ENCODE measurements at regions not wholly inside any gene's neighbourhood (a gene's known extent, or its start where the extent isn't known, plus 50 kb on each side); places are given as distances from the start of the nearest gene placed in this dataset.

GRCh38 chr22:26797910-26798309, 140.5 kb downstream of the MIAT start:
- no peak for DNase-seq
- in situ Hi-C loops (cut with MboI; ENCODE audit: low pct_unique_long_range_greater_than_20kb, low sequenced_read_pairs), result no loop called here

- no peak for DNase-seq
- in situ Hi-C loops (cut with MboI; ENCODE audit: low pct_unique_long_range_greater_than_20kb, low sequenced_read_pairs), result no loop called here
Observed at GRCh38 chr22:26798462-26799065, 141.2 kb downstream of the MIAT start.

- no peak for DNase-seq
- in situ Hi-C loops (cut with MboI; ENCODE audit: low pct_unique_long_range_greater_than_20kb, low sequenced_read_pairs), result no loop called here
Observed at GRCh38 chr22:26800858-26801257, 143.5 kb downstream of the MIAT start.

GRCh38 chr22:26801449-26801848, 144.1 kb downstream of the MIAT start:
- in situ Hi-C loops (cut with MboI; ENCODE audit: low pct_unique_long_range_greater_than_20kb, low sequenced_read_pairs), result no loop called here
- DNase-seq, result no peak

- in situ Hi-C loops (cut with MboI; ENCODE audit: low pct_unique_long_range_greater_than_20kb, low sequenced_read_pairs), result no loop called here
- no peak for DNase-seq
Observed at GRCh38 chr22:26804315-26804714, 146.9 kb downstream of the MIAT start.

- no peak for DNase-seq
- in situ Hi-C loops (cut with MboI; ENCODE audit: low pct_unique_long_range_greater_than_20kb, low sequenced_read_pairs), result no loop called here
Observed at GRCh38 chr22:26804911-26805539, 147.6 kb downstream of the MIAT start.

GRCh38 chr22:26806445-26807175, 149.2 kb downstream of the MIAT start:
- in situ Hi-C loops (cut with MboI; ENCODE audit: low pct_unique_long_range_greater_than_20kb, low sequenced_read_pairs), result no loop called here
- no peak for DNase-seq

GRCh38 chr22:26811647-26811992, 154.2 kb downstream of the MIAT start:
- in situ Hi-C loops (cut with MboI; ENCODE audit: low pct_unique_long_range_greater_than_20kb, low sequenced_read_pairs), result no loop called here
- DNase-seq, result no peak

GRCh38 chr22:26812731-26813130, 155.3 kb downstream of the MIAT start:
- DNase-seq, result no peak
- in situ Hi-C loops (cut with MboI; ENCODE audit: low pct_unique_long_range_greater_than_20kb, low sequenced_read_pairs), result no loop called here

GRCh38 chr22:26816726-26817125, 159.3 kb downstream of the MIAT start:
- in situ Hi-C loops (cut with MboI; ENCODE audit: low pct_unique_long_range_greater_than_20kb, low sequenced_read_pairs), result no loop called here

GRCh38 chr22:26817926-26818325, 160.5 kb downstream of the MIAT start:
- in situ Hi-C loops (cut with MboI; ENCODE audit: low pct_unique_long_range_greater_than_20kb, low sequenced_read_pairs), result no loop called here
- no peak for DNase-seq

More at GRCh38 chr22:26816726-26817125, 159.3 kb downstream of the MIAT start:
- DNase-seq, result no peak

GRCh38 chr22:26821854-26822253, 164.5 kb downstream of the MIAT start:
- in situ Hi-C loops (cut with MboI; ENCODE audit: low pct_unique_long_range_greater_than_20kb, low sequenced_read_pairs), result no loop called here
- DNase-seq, result no peak

- no peak for DNase-seq
- in situ Hi-C loops (cut with MboI; ENCODE audit: low pct_unique_long_range_greater_than_20kb, low sequenced_read_pairs), result no loop called here
Observed at GRCh38 chr22:26822313-26822712, 164.9 kb downstream of the MIAT start.

GRCh38 chr22:26823966-26824365, 166.6 kb downstream of the MIAT start:
- DNase-seq, result no peak
- in situ Hi-C loops (cut with MboI; ENCODE audit: low pct_unique_long_range_greater_than_20kb, low sequenced_read_pairs), result no loop called here

- in situ Hi-C loops (cut with MboI; ENCODE audit: low pct_unique_long_range_greater_than_20kb, low sequenced_read_pairs), result no loop called here
- no peak for DNase-seq
Observed at GRCh38 chr22:26825960-26826935, 168.9 kb downstream of the MIAT start.

GRCh38 chr22:26827611-26828010, 170.2 kb downstream of the MIAT start:
- in situ Hi-C loops (cut with MboI; ENCODE audit: low pct_unique_long_range_greater_than_20kb, low sequenced_read_pairs), result no loop called here
- no peak for DNase-seq

- DNase-seq, result no peak
- in situ Hi-C loops (cut with MboI; ENCODE audit: low pct_unique_long_range_greater_than_20kb, low sequenced_read_pairs), result no loop called here
Observed at GRCh38 chr22:26828311-26828710, 170.9 kb downstream of the MIAT start.

- in situ Hi-C loops (cut with MboI; ENCODE audit: low pct_unique_long_range_greater_than_20kb, low sequenced_read_pairs), result no loop called here
- DNase-seq, result no peak
Observed at GRCh38 chr22:26830837-26831236, 173.4 kb downstream of the MIAT start.

- in situ Hi-C loops (cut with MboI; ENCODE audit: low pct_unique_long_range_greater_than_20kb, low sequenced_read_pairs), result no loop called here
- no peak for DNase-seq
Observed at GRCh38 chr22:26835023-26835422, 177.6 kb downstream of the MIAT start.
